Astrocyte (in vitro differentiated cells and primary cell): ENCODE measurements at regions not wholly inside any gene's neighbourhood (a gene's known extent, or its start where the extent isn't known, plus 50 kb on each side); places are given as distances from the start of the nearest gene placed in this dataset.

ENCODE experiments used
- DNase-seq: peaks from one replicate; pipeline ENCODE4 v3.0.0-alpha.2; 2010; ENCODE audit warnings: low read depth
- FAIRE-seq: peaks from 2 replicates; lab custom pipeline; 2011; peaks lifted over from hg19 to GRCh38; lab: Jason Lieb, UNC
- H2AFZ ChIP-seq: 2 replicates; pipeline ENCODE4 v1.6.0; 2012; ENCODE audit warnings: low read depth, low read length, inconsistent platforms
- H3K27ac ChIP-seq: 2 replicates; pipeline ENCODE4 v1.5.1; 2011; ENCODE audit warnings: low read depth, low read length, inconsistent platforms
- H3K27me3 ChIP-seq: 2 replicates; pipeline ENCODE4 v1.6.0; 2011; ENCODE audit warnings: low read length, inconsistent platforms; ENCODE audit not compliant: insufficient read depth
- H3K36me3 ChIP-seq: 2 replicates; pipeline ENCODE4 v1.5.1; 2011; ENCODE audit warnings: low read length, inconsistent platforms; ENCODE audit not compliant: insufficient read depth
- H3K4me1 ChIP-seq: 2 replicates; pipeline ENCODE4 v1.5.1; 2011; ENCODE audit warnings: low read length, inconsistent platforms; ENCODE audit not compliant: insufficient read depth
- H3K4me2 ChIP-seq: 2 replicates; pipeline ENCODE4 v1.6.0; 2012; ENCODE audit warnings: low read length, inconsistent platforms
- H3K4me3 ChIP-seq: 2 replicates; pipeline ENCODE4 v1.5.1; 2011; ENCODE audit warnings: low read depth, mild to moderate bottlenecking, low read length, inconsistent platforms; ENCODE audit not compliant: insufficient read depth
- H3K79me2 ChIP-seq: 2 replicates; pipeline ENCODE4 v1.6.0; 2012; ENCODE audit warnings: mild to moderate bottlenecking, low read length, inconsistent platforms; ENCODE audit not compliant: insufficient read depth
- H3K9ac ChIP-seq: 2 replicates; pipeline ENCODE4 v1.6.0; 2012; ENCODE audit warnings: mild to moderate bottlenecking, low read length, inconsistent platforms
- H3K9me3 ChIP-seq: 2 replicates; pipeline ENCODE4 v1.5.1; 2012; ENCODE audit warnings: low read depth, mild to moderate bottlenecking, low read length, inconsistent platforms; ENCODE audit not compliant: insufficient read depth
- H4K20me1 ChIP-seq: 2 replicates; pipeline ENCODE4 v1.6.0; 2012; ENCODE audit warnings: low read length, inconsistent platforms; ENCODE audit not compliant: insufficient read depth
- H3K27ac Mint-ChIP-seq: one replicate; pipeline ENCODE4 v1.8.0; 2021; ENCODE audit warnings: mild to moderate bottlenecking, mixed read lengths; ENCODE audit not compliant: unreplicated experiment
- H3K27me3 Mint-ChIP-seq: one replicate; pipeline ENCODE4 v1.8.0; 2021; ENCODE audit warnings: low read depth, mixed read lengths; ENCODE audit not compliant: unreplicated experiment
- H3K36me3 Mint-ChIP-seq: one replicate; pipeline ENCODE4 v1.8.0; 2021; ENCODE audit warnings: low read depth, mixed read lengths; ENCODE audit not compliant: unreplicated experiment
- H3K4me1 Mint-ChIP-seq: one replicate; pipeline ENCODE4 v1.8.0; 2021; ENCODE audit warnings: low read depth, mixed read lengths; ENCODE audit not compliant: unreplicated experiment
- H3K4me3 Mint-ChIP-seq: one replicate; pipeline ENCODE4 v1.8.0; 2021; ENCODE audit warnings: mild to moderate bottlenecking, moderate library complexity, mixed read lengths; ENCODE audit not compliant: unreplicated experiment
- H3K9me3 Mint-ChIP-seq: one replicate; pipeline ENCODE4 v1.8.0; 2021; ENCODE audit warnings: mild to moderate bottlenecking, mixed read lengths; ENCODE audit not compliant: unreplicated experiment
- EZH2 ChIP-seq: IDR thresholded peaks from 2 replicates; pipeline ENCODE4 v1.6.1; 2012; ENCODE audit warnings: mild to moderate bottlenecking, low read length, inconsistent platforms; ENCODE audit not compliant: insufficient read depth
- TF ChIP-seq, protein P1 (sequence below): IDR thresholded peaks from 2 replicates; pipeline ENCODE4 v1.5.1; 2011; ENCODE audit warnings: low read depth, mild to moderate bottlenecking, inconsistent platforms, low read length, moderate library complexity; ENCODE audit not compliant: insufficient read depth

DNA sequence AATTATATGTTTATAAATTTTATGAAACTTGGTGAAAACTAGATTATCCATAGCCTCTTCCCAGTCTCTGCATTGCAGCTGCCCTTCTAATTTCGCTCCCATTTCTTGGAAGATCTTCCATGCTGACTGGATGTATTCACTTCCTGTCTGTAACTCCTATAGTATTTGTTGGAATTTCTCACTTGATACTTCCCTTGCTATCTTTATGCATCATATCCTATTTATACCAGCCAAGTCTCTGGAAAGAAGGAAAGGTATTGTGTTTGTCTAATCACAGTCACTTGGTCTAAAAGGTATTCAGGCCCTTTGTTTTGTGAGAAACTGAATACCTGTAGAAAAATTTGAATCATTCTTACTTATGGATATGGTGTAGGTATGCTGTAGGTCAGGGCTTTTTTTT, 870.9 kb upstream of the FRG1 start:
- Mint-ChIP-seq H3K4me1 (peaks cover 4% of the 10 kb centered on the region), H3K36me3 (no peaks in the 10 kb centered on the region), H3K27ac (no peak overlapping the region), H3K4me3 (no peak overlapping the region), H3K9me3 (peaks cover 2% of the 10 kb centered on the region), H3K27me3 (no peaks in the 10 kb centered on the region)
- Histone ChIP-seq H3K27me3 (no peaks in the 10 kb centered on the region), H3K4me3 (no peak overlapping the region), H2AFZ (no peak overlapping the region), H3K79me2 (no peaks in the 10 kb centered on the region), H3K4me1 (no peaks in the 10 kb centered on the region), H4K20me1 (no peaks in the 10 kb centered on the region), H3K9ac (no peak overlapping the region), H3K36me3 (no peaks in the 10 kb centered on the region), H3K4me2 (no peak overlapping the region), H3K9me3 (no peaks in the 10 kb centered on the region), H3K27ac (no peak overlapping the region)
- TF ChIP-seq, protein P1, sequence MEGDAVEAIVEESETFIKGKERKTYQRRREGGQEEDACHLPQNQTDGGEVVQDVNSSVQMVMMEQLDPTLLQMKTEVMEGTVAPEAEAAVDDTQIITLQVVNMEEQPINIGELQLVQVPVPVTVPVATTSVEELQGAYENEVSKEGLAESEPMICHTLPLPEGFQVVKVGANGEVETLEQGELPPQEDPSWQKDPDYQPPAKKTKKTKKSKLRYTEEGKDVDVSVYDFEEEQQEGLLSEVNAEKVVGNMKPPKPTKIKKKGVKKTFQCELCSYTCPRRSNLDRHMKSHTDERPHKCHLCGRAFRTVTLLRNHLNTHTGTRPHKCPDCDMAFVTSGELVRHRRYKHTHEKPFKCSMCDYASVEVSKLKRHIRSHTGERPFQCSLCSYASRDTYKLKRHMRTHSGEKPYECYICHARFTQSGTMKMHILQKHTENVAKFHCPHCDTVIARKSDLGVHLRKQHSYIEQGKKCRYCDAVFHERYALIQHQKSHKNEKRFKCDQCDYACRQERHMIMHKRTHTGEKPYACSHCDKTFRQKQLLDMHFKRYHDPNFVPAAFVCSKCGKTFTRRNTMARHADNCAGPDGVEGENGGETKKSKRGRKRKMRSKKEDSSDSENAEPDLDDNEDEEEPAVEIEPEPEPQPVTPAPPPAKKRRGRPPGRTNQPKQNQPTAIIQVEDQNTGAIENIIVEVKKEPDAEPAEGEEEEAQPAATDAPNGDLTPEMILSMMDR, result no peak
- TF ChIP-seq EZH2, result no peak
- DNase-seq, result no peak
- no peak for FAIRE-seq

DNA sequence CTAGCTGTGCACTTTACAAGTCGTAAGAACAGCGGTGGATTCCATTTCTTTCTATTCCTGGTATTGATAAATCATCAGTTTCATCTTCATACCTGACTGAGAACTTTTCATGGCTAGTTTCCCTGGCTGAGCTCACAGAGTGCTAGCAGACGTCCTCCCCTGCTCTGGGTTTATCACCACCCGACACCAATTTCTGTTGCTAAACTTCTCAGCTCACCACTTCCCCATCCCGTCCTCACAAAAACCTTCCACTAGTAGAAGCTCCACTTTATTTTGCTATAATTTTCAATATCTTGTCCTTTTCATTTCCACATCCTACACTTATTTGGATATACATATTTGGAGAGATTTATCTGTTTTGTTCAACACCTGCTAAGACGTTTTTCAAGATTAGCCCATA, 869.4 kb upstream of the FRG1 start:
- H3K36me3 Mint-ChIP-seq, result no peaks in the 10 kb centered on the region

DNA sequence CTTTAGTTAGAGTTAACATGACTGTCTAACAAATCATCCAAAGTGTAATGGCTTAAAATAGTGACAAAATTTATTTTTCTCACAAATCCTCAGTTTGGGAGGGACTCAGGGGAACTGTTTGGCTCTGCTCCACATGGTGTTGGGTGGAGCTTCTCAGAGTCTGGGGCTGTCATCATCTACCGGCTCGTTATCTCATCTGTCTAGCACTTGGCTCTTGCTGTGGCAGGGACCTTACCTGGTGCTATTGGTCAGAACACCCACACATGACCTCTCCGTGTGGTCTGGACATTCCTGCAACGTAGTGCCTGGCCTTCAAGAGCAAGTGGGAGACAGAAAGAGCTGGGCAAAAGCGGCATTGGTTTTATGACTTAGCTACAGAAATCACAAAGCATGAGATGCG, 866.9 kb upstream of the FRG1 start:
- H3K9me3 ChIP-seq, result no peaks in the 10 kb centered on the region
- no peak overlapping the region for H3K4me3 Mint-ChIP-seq
- H3K27me3 ChIP-seq, result no peaks in the 10 kb centered on the region
- peaks cover 8% of the 10 kb centered on the region for H3K9me3 Mint-ChIP-seq
- no peaks in the 10 kb centered on the region for H3K4me1 ChIP-seq
- TF ChIP-seq, protein P1, result no peak
- no peak for TF ChIP-seq EZH2
- H3K27ac ChIP-seq, result no peak overlapping the region
- no peak overlapping the region for H3K9ac ChIP-seq
- H3K4me2 ChIP-seq, result no peak overlapping the region
- no peaks in the 10 kb centered on the region for H4K20me1 ChIP-seq
- H3K79me2 ChIP-seq, result no peaks in the 10 kb centered on the region
- no peak overlapping the region for H2AFZ ChIP-seq
- H3K27ac Mint-ChIP-seq, result no peak overlapping the region
- no peak overlapping the region for H3K4me3 ChIP-seq
- H3K36me3 Mint-ChIP-seq, result no peaks in the 10 kb centered on the region
- no peaks in the 10 kb centered on the region for H3K4me1 Mint-ChIP-seq
- H3K36me3 ChIP-seq, result no peaks in the 10 kb centered on the region
- no peak for DNase-seq
- no peaks in the 10 kb centered on the region for H3K27me3 Mint-ChIP-seq
- no peak for FAIRE-seq

More for the DNA sequence above, 869.4 kb upstream of the FRG1 start:
- DNase-seq (no peak), FAIRE-seq (no peak)
- peaks cover 8% of the 10 kb centered on the region for H3K9me3 Mint-ChIP-seq
- no peak overlapping the region for H3K4me3 Mint-ChIP-seq
- H3K27ac Mint-ChIP-seq, result no peak overlapping the region
- no peaks in the 10 kb centered on the region for H3K27me3 Mint-ChIP-seq
- Histone ChIP-seq H3K27ac (no peak overlapping the region), H3K4me3 (no peak overlapping the region), H4K20me1 (no peaks in the 10 kb centered on the region), H3K36me3 (no peaks in the 10 kb centered on the region), H3K9me3 (no peaks in the 10 kb centered on the region), H3K4me2 (no peak overlapping the region), H3K27me3 (no peaks in the 10 kb centered on the region), H3K4me1 (no peaks in the 10 kb centered on the region), H2AFZ (no peak overlapping the region), H3K79me2 (no peaks in the 10 kb centered on the region), H3K9ac (no peak overlapping the region)
- no peak for TF ChIP-seq EZH2
- TF ChIP-seq, protein P1, result no peak
- peaks cover 4% of the 10 kb centered on the region for H3K4me1 Mint-ChIP-seq
